ENCODE measurements at regions not wholly inside any gene's neighbourhood (a gene's known extent, or its start where the extent isn't known, plus 50 kb on each side); places are given as distances from the start of the nearest gene placed in this dataset.

- Histone ChIP-seq H3K4me3 (ENCODE audit: low read depth in 1 of 2, low read length in 1 of 2) (no peak overlapping the region), H3K4me1 (ENCODE audit: control insufficient read depth in 1 of 2, insufficient read depth in 1 of 2, low read depth in 1 of 2, low read length in 1 of 2) (peaks cover 10 to 21% of the 10 kb centered on the region in 2 experiments), H3K36me3 (no peaks in the 10 kb centered on the region), H3K27me3 (no peaks in the 10 kb centered on the region), H3K27ac (no peak overlapping the region), H3K9me3 (no peaks in the 10 kb centered on the region)
- no peak for TF ChIP-seq CTCF (IDR thresholded peaks at IDR 0.05)
Measured at GRCh38 chr14:49972823-49973222, 79.9 kb downstream of the ARF6 start.

- peaks cover 10 to 21% of the 10 kb centered on the region in 2 experiments for H3K4me1 ChIP-seq (ENCODE audit: control insufficient read depth in 1 of 2, insufficient read depth in 1 of 2, low read depth in 1 of 2, low read length in 1 of 2)
- no peaks in the 10 kb centered on the region for H3K9me3 ChIP-seq
- no peaks in the 10 kb centered on the region for H3K27me3 ChIP-seq
Measured at GRCh38 chr14:49975276-49975675, 82.4 kb downstream of the ARF6 start.

GRCh38 chr14:49975799-49976198 lies 82.9 kb downstream of the ARF6 start:
- Histone ChIP-seq H3K4me1 (ENCODE audit: control insufficient read depth in 1 of 2, insufficient read depth in 1 of 2, low read depth in 1 of 2, low read length in 1 of 2) (peaks cover 10 to 21% of the 10 kb centered on the region in 2 experiments), H3K4me3 (ENCODE audit: low read depth in 1 of 2, low read length in 1 of 2) (no peak overlapping the region), H3K9me3 (no peaks in the 10 kb centered on the region), H3K27ac (no peak overlapping the region), H3K36me3 (no peaks in the 10 kb centered on the region), H3K27me3 (no peaks in the 10 kb centered on the region)
- no peak for TF ChIP-seq CTCF (IDR thresholded peaks at IDR 0.05)

More at GRCh38 chr14:49975276-49975675, 82.4 kb downstream of the ARF6 start:
- no peak overlapping the region for H3K27ac ChIP-seq
- no peak overlapping the region for H3K4me3 ChIP-seq (ENCODE audit: low read depth in 1 of 2, low read length in 1 of 2)
- no peaks in the 10 kb centered on the region for H3K36me3 ChIP-seq
- no peak for TF ChIP-seq CTCF (IDR thresholded peaks at IDR 0.05)

- no peaks in the 10 kb centered on the region for H3K27me3 ChIP-seq
- no peak overlapping the region for H3K27ac ChIP-seq
- H3K9me3 ChIP-seq = no peaks in the 10 kb centered on the region
- no peaks in the 10 kb centered on the region for H3K36me3 ChIP-seq
- H3K4me1 ChIP-seq (ENCODE audit: control insufficient read depth in 1 of 2, insufficient read depth in 1 of 2, low read depth in 1 of 2, low read length in 1 of 2) = peaks cover 5 to 10% of the 10 kb centered on the region in 2 experiments
- TF ChIP-seq CTCF (IDR thresholded peaks at IDR 0.05) = no peak
- H3K4me3 ChIP-seq (ENCODE audit: low read depth in 1 of 2, low read length in 1 of 2) = no peak overlapping the region
Measured at GRCh38 chr14:49977126-49977841, 84.4 kb downstream of the ARF6 start.

GRCh38 chr14:49980027-49980426 lies 87.1 kb downstream of the ARF6 start:
- no peaks in the 10 kb centered on the region for H3K9me3 ChIP-seq
- no peaks in the 10 kb centered on the region for H3K4me1 ChIP-seq (ENCODE audit: control insufficient read depth in 1 of 2, insufficient read depth in 1 of 2, low read depth in 1 of 2, low read length in 1 of 2)
- no peak for TF ChIP-seq CTCF (IDR thresholded peaks at IDR 0.05)
- no peak overlapping the region for H3K4me3 ChIP-seq (ENCODE audit: low read depth in 1 of 2, low read length in 1 of 2)
- H3K27me3 ChIP-seq = no peaks in the 10 kb centered on the region
- no peak overlapping the region for H3K27ac ChIP-seq
- no peaks in the 10 kb centered on the region for H3K36me3 ChIP-seq

Data from neutrophil (primary cell).